22Rv1 (cell line): ENCODE measurements at regions not wholly inside any gene's neighbourhood (a gene's known extent, or its start where the extent isn't known, plus 50 kb on each side); places are given as distances from the start of the nearest gene placed in this dataset.

ENCODE experiments used
- CTCF ChIP-seq: fragments of 450-650 bp; IDR thresholded peaks from 2 replicates; pipeline ENCODE4 v1.5.1; 2017; ENCODE audit warnings: mild to moderate bottlenecking
- ZFX ChIP-seq: fragments of 450-650 bp; IDR thresholded peaks from 2 replicates; pipeline ENCODE4 v1.6.1; 2017; ENCODE audit warnings: antibody characterized with exemption, borderline replicate concordance

GRCh38 chr3:187873843-187874242 is 128.6 kb upstream of the BCL6 start:
- no peak for TF ChIP-seq CTCF
- TF ChIP-seq ZFX: no peak
